HUDEP-2 (cell line): ENCODE measurements at regions not wholly inside any gene's neighbourhood (a gene's known extent, or its start where the extent isn't known, plus 50 kb on each side); places are given as distances from the start of the nearest gene placed in this dataset.
"Not testable (repeated sequence)": the region's sequence is repeated elsewhere in the genome, so short reads cannot be mapped to it uniquely, and the experiment has no call there.

Experiments
- DNase-seq, 76 experiments: peaks; one replicate each; lab custom pipeline; 2025; ENCODE audit not compliant: unreplicated experiment in 76 of 76; lab: John Stamatoyannopoulos, UW

DNA sequence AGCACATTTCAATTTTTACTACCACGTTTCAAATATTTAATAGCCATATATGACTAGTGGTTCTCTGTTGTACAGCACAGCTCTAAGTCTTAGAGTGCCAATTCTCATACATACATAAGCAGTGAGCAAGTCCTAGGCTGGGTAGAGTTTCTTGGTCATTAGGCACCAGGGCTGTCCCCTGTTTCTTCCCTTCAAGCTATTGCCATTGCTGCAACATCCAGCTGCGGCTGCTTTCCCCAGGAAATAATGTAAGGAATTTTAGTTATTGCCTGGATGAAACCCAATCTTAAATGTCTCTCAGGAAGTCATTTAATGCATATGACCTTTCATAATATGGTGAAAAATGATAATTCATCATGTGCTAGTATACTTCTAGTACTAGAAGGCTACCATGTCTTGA lies 74.1 kb upstream of the PPP3CA start:
- no peak for DNase-seq

DNA sequence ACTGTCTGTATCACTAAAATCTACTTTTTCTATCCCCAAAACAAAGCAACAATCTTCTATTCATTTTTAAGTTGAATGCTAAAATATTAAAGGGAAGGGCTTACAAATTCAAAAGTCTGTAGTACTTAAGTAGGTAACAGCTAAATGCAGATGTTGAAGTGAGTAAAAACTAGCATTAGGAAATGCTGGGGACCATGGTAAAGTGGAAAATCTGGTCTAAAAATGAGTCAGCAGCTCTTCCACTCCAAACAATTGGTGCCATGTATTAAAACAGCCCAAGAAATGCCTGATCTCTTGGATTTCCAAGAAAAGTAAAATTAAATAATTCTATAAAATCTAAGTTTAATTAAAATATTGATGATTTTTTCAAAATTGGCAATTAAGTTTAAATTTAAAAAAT lies 73.3 kb upstream of the PPP3CA start:
- no peak for DNase-seq

DNA sequence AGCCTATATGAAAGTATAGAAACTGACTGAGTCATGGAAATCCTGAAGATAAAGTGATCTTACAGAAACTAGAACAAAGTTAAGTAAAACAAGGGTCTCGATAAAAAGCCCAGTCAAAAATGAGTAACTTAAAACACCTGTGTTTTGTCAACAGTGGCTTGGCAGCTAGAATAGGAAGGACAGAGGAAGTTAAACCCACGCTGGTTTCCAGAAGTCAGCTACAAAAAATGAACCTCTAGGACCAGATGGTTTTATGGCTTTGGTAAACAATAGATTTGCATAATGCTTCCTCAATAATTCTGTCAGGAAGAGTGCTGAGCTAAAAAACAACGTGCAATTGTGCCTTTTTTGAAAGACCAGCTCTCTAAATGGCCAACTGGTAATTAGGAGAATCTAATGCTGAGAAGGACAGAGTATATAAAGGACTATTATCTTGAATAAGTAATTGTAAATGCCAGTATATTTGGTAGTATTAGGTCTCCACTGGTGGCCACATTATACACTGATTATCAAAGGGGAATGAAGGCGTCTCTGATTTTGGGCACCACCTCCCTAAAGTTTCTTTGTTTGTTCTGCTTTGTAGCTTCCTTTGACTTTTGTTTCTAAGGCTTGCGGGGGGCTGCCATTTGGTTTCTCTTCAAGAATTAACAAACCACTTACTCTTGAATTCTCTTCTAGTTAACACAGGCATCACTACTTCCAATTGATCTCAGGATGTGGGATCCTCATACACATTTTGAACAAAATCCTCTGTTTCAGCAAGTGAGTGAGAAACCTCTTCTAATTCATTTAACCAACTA lies 72.2 kb upstream of the PPP3CA start:
- DNase-seq, result no peak

- no peak for DNase-seq
Observed at GRCh38 chr4:101418466-101418865, 71.1 kb upstream of the PPP3CA start.

GRCh38 chr4:101418055-101418454 lies 70.7 kb upstream of the PPP3CA start:
- DNase-seq, result no peak

- no peak for DNase-seq
Observed at GRCh38 chr4:101417046-101417445, 69.7 kb upstream of the PPP3CA start.

GRCh38 chr4:101415962-101416361 lies 68.6 kb upstream of the PPP3CA start:
- no peak for DNase-seq

GRCh38 chr4:101414496-101414895 lies 67.2 kb upstream of the PPP3CA start:
- DNase-seq, result no peak

GRCh38 chr4:101411926-101412325 lies 64.6 kb upstream of the PPP3CA start:
- DNase-seq, result no peak

GRCh38 chr4:101411281-101411910 lies 64.1 kb upstream of the PPP3CA start:
- not testable (repeated sequence) for DNase-seq

DNA sequence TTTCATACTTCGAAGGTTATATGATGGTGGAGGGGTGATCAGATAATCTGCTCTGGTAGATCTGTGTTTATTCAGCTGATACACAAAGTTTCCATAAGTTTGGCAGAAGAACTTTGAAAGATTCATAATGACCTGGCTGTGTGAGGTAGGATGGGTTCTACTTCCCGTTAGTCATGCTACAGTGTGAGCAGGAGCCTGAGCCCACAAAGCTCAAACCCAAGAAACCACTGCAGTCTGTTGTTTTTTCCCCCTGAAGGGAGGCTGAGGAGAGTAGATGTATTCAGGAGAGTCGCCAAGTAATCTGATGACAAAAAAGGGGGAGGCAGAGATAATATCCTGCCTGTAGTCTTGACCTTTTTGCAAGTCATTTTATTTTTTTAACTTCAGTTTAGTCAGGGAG lies 52.8 kb upstream of the PPP3CA start:
- DNase-seq, result no peak

DNA sequence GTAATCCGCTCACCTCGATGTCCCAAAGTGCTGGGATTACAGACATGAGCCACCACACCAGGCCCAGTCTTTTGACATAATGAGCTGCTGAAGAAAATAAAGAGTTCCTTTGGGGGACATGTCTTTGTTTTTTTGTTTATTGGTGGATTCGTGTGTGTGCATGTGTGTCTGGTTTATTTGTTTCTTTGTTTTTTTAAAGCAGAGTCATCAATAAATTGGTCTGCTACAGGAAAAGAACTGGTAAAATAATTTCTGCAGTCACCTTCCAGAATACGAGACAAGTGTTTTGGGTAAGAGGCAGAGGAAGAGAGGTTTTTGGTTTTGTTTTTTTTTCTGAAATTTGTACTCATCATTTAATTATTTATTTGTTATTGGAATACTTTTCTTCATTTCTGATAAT lies 51.5 kb upstream of the PPP3CA start:
- no peak for DNase-seq
